ENCODE measurements at regions not wholly inside any gene's neighbourhood (a gene's known extent, or its start where the extent isn't known, plus 50 kb on each side); places are given as distances from the start of the nearest gene placed in this dataset.
"Not testable (repeated sequence)": the region's sequence is repeated elsewhere in the genome, so short reads cannot be mapped to it uniquely, and the experiment has no call there.

- H3K27ac Mint-ChIP-seq, result no peak overlapping the region
- no peaks in the 10 kb centered on the region for H3K27me3 Mint-ChIP-seq
- H3K4me1 Mint-ChIP-seq (ENCODE audit: low read depth), result no peaks in the 10 kb centered on the region
- H3K36me3 Mint-ChIP-seq, result peaks cover 2% of the 10 kb centered on the region
- H3K4me3 Mint-ChIP-seq, result no peak overlapping the region
- H3K9me3 Mint-ChIP-seq (ENCODE audit: low read depth), result no peaks in the 10 kb centered on the region
Observed at GRCh38 chr22:26837784-26838470, 180.5 kb downstream of the MIAT start.

GRCh38 chr22:26838471-26838825, 181.1 kb downstream of the MIAT start:
- Mint-ChIP-seq H3K9me3 (ENCODE audit: low read depth) (no peaks in the 10 kb centered on the region), H3K36me3 (peaks cover 2% of the 10 kb centered on the region), H3K27ac (no peak overlapping the region), H3K4me1 (ENCODE audit: low read depth) (no peaks in the 10 kb centered on the region), H3K27me3 (no peaks in the 10 kb centered on the region), H3K4me3 (no peak overlapping the region)

- H3K4me3 Mint-ChIP-seq, result no peak overlapping the region
Observed at GRCh38 chr22:26839216-26839615, 181.8 kb downstream of the MIAT start.

GRCh38 chr22:26840770-26841169, 183.4 kb downstream of the MIAT start:
- H3K4me3 Mint-ChIP-seq; H3K36me3 Mint-ChIP-seq; H3K4me1 Mint-ChIP-seq (ENCODE audit: low read depth); H3K27ac Mint-ChIP-seq; H3K9me3 Mint-ChIP-seq (ENCODE audit: low read depth); H3K27me3 Mint-ChIP-seq: not testable (repeated sequence)

More at GRCh38 chr22:26839216-26839615, 181.8 kb downstream of the MIAT start:
- Mint-ChIP-seq H3K27ac (no peak overlapping the region), H3K36me3 (peaks cover 5% of the 10 kb centered on the region), H3K9me3 (ENCODE audit: low read depth) (no peaks in the 10 kb centered on the region), H3K4me1 (ENCODE audit: low read depth) (no peaks in the 10 kb centered on the region), H3K27me3 (no peaks in the 10 kb centered on the region)

GRCh38 chr22:26842103-26842502, 184.7 kb downstream of the MIAT start:
- H3K9me3 Mint-ChIP-seq (ENCODE audit: low read depth), result no peaks in the 10 kb centered on the region
- no peak overlapping the region for H3K4me3 Mint-ChIP-seq
- H3K4me1 Mint-ChIP-seq (ENCODE audit: low read depth), result no peaks in the 10 kb centered on the region
- no peaks in the 10 kb centered on the region for H3K27me3 Mint-ChIP-seq
- no peak overlapping the region for H3K27ac Mint-ChIP-seq
- H3K36me3 Mint-ChIP-seq, result peaks cover 5% of the 10 kb centered on the region

- H3K9me3 Mint-ChIP-seq (ENCODE audit: low read depth), result no peaks in the 10 kb centered on the region
- H3K36me3 Mint-ChIP-seq, result peaks cover 17% of the 10 kb centered on the region
- no peak overlapping the region for H3K4me3 Mint-ChIP-seq
- H3K27ac Mint-ChIP-seq, result no peak overlapping the region
- H3K27me3 Mint-ChIP-seq, result no peaks in the 10 kb centered on the region
- no peaks in the 10 kb centered on the region for H3K4me1 Mint-ChIP-seq (ENCODE audit: low read depth)
Observed at GRCh38 chr22:26845021-26845743, 187.8 kb downstream of the MIAT start.

- Mint-ChIP-seq H3K36me3 (peaks cover 20% of the 10 kb centered on the region), H3K4me3 (no peak overlapping the region), H3K4me1 (ENCODE audit: low read depth) (no peaks in the 10 kb centered on the region), H3K27ac (no peak overlapping the region), H3K27me3 (no peaks in the 10 kb centered on the region), H3K9me3 (ENCODE audit: low read depth) (no peaks in the 10 kb centered on the region)
Observed at GRCh38 chr22:26846076-26846475, 188.7 kb downstream of the MIAT start.

GRCh38 chr22:26846645-26847044, 189.3 kb downstream of the MIAT start:
- Mint-ChIP-seq H3K27me3 (no peaks in the 10 kb centered on the region), H3K27ac (no peak overlapping the region), H3K4me1 (ENCODE audit: low read depth) (no peaks in the 10 kb centered on the region), H3K36me3 (peaks cover 20% of the 10 kb centered on the region), H3K9me3 (ENCODE audit: low read depth) (no peaks in the 10 kb centered on the region), H3K4me3 (no peak overlapping the region)

GRCh38 chr22:26847046-26847445, 189.7 kb downstream of the MIAT start:
- Mint-ChIP-seq H3K27ac (no peak overlapping the region), H3K9me3 (ENCODE audit: low read depth) (no peaks in the 10 kb centered on the region), H3K4me1 (ENCODE audit: low read depth) (no peaks in the 10 kb centered on the region), H3K36me3 (peaks cover 20% of the 10 kb centered on the region), H3K27me3 (no peaks in the 10 kb centered on the region), H3K4me3 (no peak overlapping the region)

GRCh38 chr22:26847816-26848215, 190.4 kb downstream of the MIAT start:
- Mint-ChIP-seq H3K27ac (no peak overlapping the region), H3K36me3 (peaks cover 25% of the 10 kb centered on the region), H3K27me3 (no peaks in the 10 kb centered on the region), H3K4me3 (no peak overlapping the region), H3K9me3 (ENCODE audit: low read depth) (no peaks in the 10 kb centered on the region), H3K4me1 (ENCODE audit: low read depth) (no peaks in the 10 kb centered on the region)

- H3K4me3 Mint-ChIP-seq, result no peak overlapping the region
- H3K36me3 Mint-ChIP-seq, result peaks cover 28% of the 10 kb centered on the region
- H3K27ac Mint-ChIP-seq, result no peak overlapping the region
Observed at GRCh38 chr22:26848244-26848920, 191.0 kb downstream of the MIAT start.

GRCh38 chr22:26849575-26849974, 192.2 kb downstream of the MIAT start:
- Mint-ChIP-seq H3K4me1 (ENCODE audit: low read depth) (no peaks in the 10 kb centered on the region), H3K9me3 (ENCODE audit: low read depth) (no peaks in the 10 kb centered on the region), H3K27ac (no peak overlapping the region), H3K36me3 (peaks cover 25% of the 10 kb centered on the region), H3K4me3 (no peak overlapping the region), H3K27me3 (no peaks in the 10 kb centered on the region)

More at GRCh38 chr22:26848244-26848920, 191.0 kb downstream of the MIAT start:
- H3K27me3 Mint-ChIP-seq, result no peaks in the 10 kb centered on the region
- no peaks in the 10 kb centered on the region for H3K9me3 Mint-ChIP-seq (ENCODE audit: low read depth)
- H3K4me1 Mint-ChIP-seq (ENCODE audit: low read depth), result no peaks in the 10 kb centered on the region

GRCh38 chr22:26851125-26851524, 193.7 kb downstream of the MIAT start:
- Mint-ChIP-seq H3K36me3 (peaks cover 25% of the 10 kb centered on the region), H3K4me3 (no peak overlapping the region), H3K27ac (no peak overlapping the region), H3K9me3 (ENCODE audit: low read depth) (no peaks in the 10 kb centered on the region), H3K27me3 (no peaks in the 10 kb centered on the region), H3K4me1 (ENCODE audit: low read depth) (no peaks in the 10 kb centered on the region)

GRCh38 chr22:26852176-26852575, 194.8 kb downstream of the MIAT start:
- no peak overlapping the region for H3K27ac Mint-ChIP-seq
- H3K4me1 Mint-ChIP-seq (ENCODE audit: low read depth), result no peaks in the 10 kb centered on the region
- H3K27me3 Mint-ChIP-seq, result no peaks in the 10 kb centered on the region
- no peak overlapping the region for H3K4me3 Mint-ChIP-seq
- H3K36me3 Mint-ChIP-seq, result peaks cover 25% of the 10 kb centered on the region
- H3K9me3 Mint-ChIP-seq (ENCODE audit: low read depth), result no peaks in the 10 kb centered on the region

GRCh38 chr22:26853071-26853470, 195.7 kb downstream of the MIAT start:
- Mint-ChIP-seq H3K27me3 (no peaks in the 10 kb centered on the region), H3K9me3 (ENCODE audit: low read depth) (no peaks in the 10 kb centered on the region)

More at GRCh38 chr22:26853071-26853470, 195.7 kb downstream of the MIAT start:
- Mint-ChIP-seq H3K27ac (no peak overlapping the region), H3K4me3 (no peak overlapping the region), H3K36me3 (peaks cover 29% of the 10 kb centered on the region), H3K4me1 (ENCODE audit: low read depth) (no peaks in the 10 kb centered on the region)
